H9 (cell line): ENCODE measurements at regions not wholly inside any gene's neighbourhood (a gene's known extent, or its start where the extent isn't known, plus 50 kb on each side); places are given as distances from the start of the nearest gene placed in this dataset.

Source experiments
- DNase-seq: peaks from one replicate; pipeline ENCODE4 v3.0.0-alpha.2; 2017
- H2AFZ ChIP-seq: one replicate; pipeline ENCODE4 v1.6.1; 2013; ENCODE audit warnings: mild to moderate bottlenecking, low read length, control low read depth, moderate library complexity
- H2AK5ac ChIP-seq: 2 replicates; pipeline ENCODE4 v1.6.1; 2013; ENCODE audit warnings: low read length, control low read depth, mixed read lengths; ENCODE audit not compliant: insufficient read length
- H2BK120ac ChIP-seq: one replicate; pipeline ENCODE4 v1.6.1; 2013; ENCODE audit warnings: low read depth, mild to moderate bottlenecking, low read length, control low read depth, inconsistent platforms; ENCODE audit not compliant: poor library complexity, severe bottlenecking
- H2BK12ac ChIP-seq: 2 replicates; pipeline ENCODE4 v1.6.1; 2013; ENCODE audit warnings: low read length, control low read depth, mixed read lengths, low read depth; ENCODE audit not compliant: insufficient read length
- H2BK15ac ChIP-seq: 2 replicates; pipeline ENCODE4 v1.6.1; 2013; ENCODE audit warnings: low read depth, low read length, control low read depth
- H2BK20ac ChIP-seq: one replicate; pipeline ENCODE4 v1.6.1; 2013; ENCODE audit warnings: low read depth, mild to moderate bottlenecking, low read length, control low read depth, inconsistent platforms; ENCODE audit not compliant: poor library complexity, severe bottlenecking
- H2BK5ac ChIP-seq: 2 replicates; pipeline ENCODE4 v1.6.1; 2013; ENCODE audit warnings: low read length, control low read depth, mixed read lengths; ENCODE audit not compliant: insufficient read length
- H3K14ac ChIP-seq: 2 replicates; pipeline ENCODE4 v1.6.1; 2013; ENCODE audit warnings: low read length, control low read depth; ENCODE audit not compliant: insufficient read depth
- H3K18ac ChIP-seq: 2 replicates; pipeline ENCODE4 v1.6.1; 2013; ENCODE audit warnings: low read depth, mild to moderate bottlenecking, mixed read lengths, low read length, control low read depth; ENCODE audit not compliant: insufficient read length
- H3K23ac ChIP-seq: 2 replicates; pipeline ENCODE4 v1.6.1; 2013; ENCODE audit warnings: low read length, control low read depth, mixed read lengths, low read depth; ENCODE audit not compliant: insufficient read length
- H3K23me2 ChIP-seq: 2 replicates; pipeline ENCODE4 v1.6.1; 2013; ENCODE audit warnings: low read depth, mild to moderate bottlenecking, mixed read lengths, low read length, control low read depth; ENCODE audit not compliant: insufficient read length, poor library complexity, severe bottlenecking
- H3K27ac ChIP-seq: 2 replicates; pipeline ENCODE4 v1.5.1; 2013; ENCODE audit warnings: low read length, control low read depth, mixed read lengths, low read depth; ENCODE audit not compliant: insufficient read length
- H3K27me3 ChIP-seq: 2 replicates; pipeline ENCODE4 v1.6.1; 2013; ENCODE audit warnings: low read length, control low read depth, inconsistent platforms; ENCODE audit not compliant: insufficient read depth
- H3K4ac ChIP-seq: 2 replicates; pipeline ENCODE4 v1.6.1; 2013; ENCODE audit warnings: low read depth, mild to moderate bottlenecking, control low read depth, inconsistent platforms, low read length, moderate library complexity
- H3K4me1 ChIP-seq: 2 replicates; pipeline ENCODE4 v1.6.1; 2013; ENCODE audit warnings: low read length, control low read depth, inconsistent platforms; ENCODE audit not compliant: insufficient read depth
- H3K4me2 ChIP-seq: 2 replicates; pipeline ENCODE4 v1.6.1; 2013; ENCODE audit warnings: low read length, control low read depth, mixed read lengths; ENCODE audit not compliant: insufficient read length, insufficient read depth
- H3K56ac ChIP-seq: 2 replicates; pipeline ENCODE4 v1.6.1; 2013; ENCODE audit warnings: low read depth, mild to moderate bottlenecking, mixed read lengths, low read length, control low read depth; ENCODE audit not compliant: insufficient read length
- H3K79me1 ChIP-seq: 2 replicates; pipeline ENCODE4 v1.6.1; 2013; ENCODE audit warnings: low read depth, mild to moderate bottlenecking, moderate library complexity, low read length, control low read depth, inconsistent platforms; ENCODE audit not compliant: insufficient read depth, poor library complexity, severe bottlenecking
- H3K79me2 ChIP-seq: 2 replicates; pipeline ENCODE4 v1.6.1; 2013; ENCODE audit warnings: low read length, control low read depth, inconsistent platforms; ENCODE audit not compliant: insufficient read depth
- H3K9ac ChIP-seq: 2 replicates; pipeline ENCODE4 v1.6.1; 2013; ENCODE audit warnings: low read length, control low read depth, mixed read lengths; ENCODE audit not compliant: insufficient read length; ENCODE audit errors: extremely low read depth
- H3K9me3 ChIP-seq: one replicate; pipeline ENCODE4 v1.6.1; 2013; ENCODE audit warnings: low read depth, low read length, inconsistent platforms; ENCODE audit not compliant: control insufficient read depth
- H3T11ph ChIP-seq: one replicate; pipeline ENCODE4 v1.6.1; 2013; ENCODE audit warnings: mild to moderate bottlenecking, low read length, control low read depth, inconsistent platforms
- H4K20me1 ChIP-seq: one replicate; pipeline ENCODE4 v1.6.1; 2013; ENCODE audit not compliant: control insufficient read depth, insufficient read length, insufficient read depth
- H4K5ac ChIP-seq: 2 replicates; pipeline ENCODE4 v1.6.1; 2013; ENCODE audit warnings: low read depth, mild to moderate bottlenecking, mixed read lengths, low read length, control low read depth; ENCODE audit not compliant: insufficient read length
- H4K8ac ChIP-seq: replicated peaks from 2 replicates; pipeline ENCODE4 v1.6.1; 2013; ENCODE audit warnings: low read length, control low read depth, mixed read lengths, low read depth; ENCODE audit not compliant: insufficient read length
- H4K91ac ChIP-seq: 2 replicates; pipeline ENCODE4 v1.6.1; 2013; ENCODE audit warnings: low read depth, mild to moderate bottlenecking, moderate library complexity, mixed read lengths, low read length, control low read depth; ENCODE audit not compliant: insufficient read length
- H3K27ac Mint-ChIP-seq, 3 experiments: 2 replicates in 2 of 3; 3 replicates in 1 of 3; pipeline ENCODE4 v1.8.0; 2020 to 2021; ENCODE audit warnings: mixed read lengths in 3 of 3, mild to moderate bottlenecking in 1 of 3, moderate library complexity in 1 of 3
- H3K27me3 Mint-ChIP-seq: 2 replicates; pipeline ENCODE4 v1.8.0; 2021; ENCODE audit warnings: low read depth, mild to moderate bottlenecking, moderate library complexity, mixed read lengths
- H3K36me3 Mint-ChIP-seq, 3 experiments: 2 replicates in 2 of 3; 3 replicates in 1 of 3; pipeline ENCODE4 v1.8.0; 2020 to 2021; ENCODE audit warnings: low read depth in 3 of 3, mixed read lengths in 3 of 3; ENCODE audit not compliant: insufficient read depth in 1 of 3
- H3K4me1 Mint-ChIP-seq, 2 experiments: 2 replicates each; pipeline ENCODE4 v1.8.0; 2020; ENCODE audit warnings: mixed read lengths in 2 of 2
- H3K4me3 Mint-ChIP-seq, 2 experiments: 2 replicates in 1 of 2; 3 replicates in 1 of 2; pipeline ENCODE4 v1.8.0; 2020 to 2021; ENCODE audit warnings: mild to moderate bottlenecking in 2 of 2, mixed read lengths in 2 of 2, moderate library complexity in 1 of 2
- H3K9me3 Mint-ChIP-seq, 2 experiments: 2 replicates in 1 of 2; 3 replicates in 1 of 2; pipeline ENCODE4 v1.8.0; 2020; ENCODE audit warnings: mild to moderate bottlenecking in 2 of 2, mixed read lengths in 2 of 2, moderate library complexity in 1 of 2
- WGBS: extraction: QIAGEN DNeasy Blood & Tissue Kit; methylation state at CpG from one replicate; pipeline ENCODE4 v1.1.7; 2013; ENCODE audit warnings: missing lambda C conversion rate, low lambda C conversion rate, mixed read lengths; ENCODE audit not compliant: insufficient read length; ENCODE audit errors: extremely low coverage; 5-methylcytosine and 5-hydroxymethylcytosine counted together
- TF ChIP-seq, protein P1 (sequence below): fragments of 200-600 bp; sonication (generic); conservative IDR thresholded peaks from 3 replicates; pipeline ENCODE4 v1.8.0; 2021; ENCODE audit warnings: antibody characterized with exemption, mild to moderate bottlenecking

DNA sequence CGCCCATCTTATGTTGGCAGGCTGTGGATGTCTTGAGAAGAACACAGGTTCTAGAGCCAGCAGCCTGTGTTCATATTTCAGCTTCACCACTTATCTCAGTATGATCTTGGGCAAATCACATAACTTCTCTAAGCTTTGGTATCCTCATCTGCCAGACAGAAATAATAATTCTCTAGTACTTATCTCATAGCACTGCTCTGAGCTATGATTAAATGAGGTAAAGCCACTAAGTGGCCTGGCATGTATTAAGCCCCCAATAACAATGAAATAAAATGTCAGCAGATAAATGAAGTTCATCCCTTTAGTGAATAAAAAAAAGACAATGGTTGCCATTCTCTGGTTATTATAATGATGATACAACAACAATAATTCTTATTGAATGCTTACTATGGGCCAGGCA is 104.9 kb upstream of the EEA1 start:
- H2BK120ac ChIP-seq: no peak overlapping the region
- no peak overlapping the region for H3K27ac ChIP-seq
- H4K20me1 ChIP-seq: no peaks in the 10 kb centered on the region
- no peaks in the 10 kb centered on the region for H3K79me2 ChIP-seq
- H3K56ac ChIP-seq: no peak overlapping the region
- no peak overlapping the region for H2BK20ac ChIP-seq
- H3K9me3 ChIP-seq: no peaks in the 10 kb centered on the region
- no peak overlapping the region for H3T11ph ChIP-seq
- Mint-ChIP-seq H3K27me3 (peaks cover 2% of the 10 kb centered on the region; the same call in 1 of the 2 replicates), H3K27ac (no peak overlapping the region), H3K9me3 (no peaks in the 10 kb centered on the region), H3K36me3 (peaks cover 0 to 1% (median 0%) of the 10 kb centered on the region in 3 experiments; a peak in 2 of 7 replicates), H3K4me1 (no peaks in the 10 kb centered on the region), H3K4me3 (no peak overlapping the region)
- H4K91ac ChIP-seq: no peak overlapping the region
- H3K27me3 ChIP-seq: no peaks in the 10 kb centered on the region
- H2AFZ ChIP-seq: no peak overlapping the region
- H3K14ac ChIP-seq: no peak overlapping the region
- no peak overlapping the region for H3K18ac ChIP-seq
- H2AK5ac ChIP-seq: no peak overlapping the region
- no peaks in the 10 kb centered on the region for H3K4me1 ChIP-seq
- TF ChIP-seq, protein P1, sequence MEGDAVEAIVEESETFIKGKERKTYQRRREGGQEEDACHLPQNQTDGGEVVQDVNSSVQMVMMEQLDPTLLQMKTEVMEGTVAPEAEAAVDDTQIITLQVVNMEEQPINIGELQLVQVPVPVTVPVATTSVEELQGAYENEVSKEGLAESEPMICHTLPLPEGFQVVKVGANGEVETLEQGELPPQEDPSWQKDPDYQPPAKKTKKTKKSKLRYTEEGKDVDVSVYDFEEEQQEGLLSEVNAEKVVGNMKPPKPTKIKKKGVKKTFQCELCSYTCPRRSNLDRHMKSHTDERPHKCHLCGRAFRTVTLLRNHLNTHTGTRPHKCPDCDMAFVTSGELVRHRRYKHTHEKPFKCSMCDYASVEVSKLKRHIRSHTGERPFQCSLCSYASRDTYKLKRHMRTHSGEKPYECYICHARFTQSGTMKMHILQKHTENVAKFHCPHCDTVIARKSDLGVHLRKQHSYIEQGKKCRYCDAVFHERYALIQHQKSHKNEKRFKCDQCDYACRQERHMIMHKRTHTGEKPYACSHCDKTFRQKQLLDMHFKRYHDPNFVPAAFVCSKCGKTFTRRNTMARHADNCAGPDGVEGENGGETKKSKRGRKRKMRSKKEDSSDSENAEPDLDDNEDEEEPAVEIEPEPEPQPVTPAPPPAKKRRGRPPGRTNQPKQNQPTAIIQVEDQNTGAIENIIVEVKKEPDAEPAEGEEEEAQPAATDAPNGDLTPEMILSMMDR: no peak
- no peak overlapping the region for H2BK5ac ChIP-seq
- H3K23me2 ChIP-seq: no peaks in the 10 kb centered on the region
- H3K9ac ChIP-seq: no peak overlapping the region
- no peak for DNase-seq
- H2BK12ac ChIP-seq: no peak overlapping the region
- H3K4me2 ChIP-seq: no peak overlapping the region
- no peaks in the 10 kb centered on the region for H3K79me1 ChIP-seq
- no peak overlapping the region for H3K4ac ChIP-seq
- no peak overlapping the region for H4K8ac ChIP-seq
- no peak overlapping the region for H4K5ac ChIP-seq
- no CpG with 5 or more reads among the region's 1 CpG for WGBS
- no peak overlapping the region for H2BK15ac ChIP-seq
- H3K23ac ChIP-seq: no peak overlapping the region
